NCI-H2029 (cell line): ENCODE measurements at regions not wholly inside any gene's neighbourhood (a gene's known extent, or its start where the extent isn't known, plus 50 kb on each side); places are given as distances from the start of the nearest gene placed in this dataset.

Experiments
- DNase-seq: peaks from one replicate; lab custom pipeline; 2025; lab: John Stamatoyannopoulos, UW

DNA sequence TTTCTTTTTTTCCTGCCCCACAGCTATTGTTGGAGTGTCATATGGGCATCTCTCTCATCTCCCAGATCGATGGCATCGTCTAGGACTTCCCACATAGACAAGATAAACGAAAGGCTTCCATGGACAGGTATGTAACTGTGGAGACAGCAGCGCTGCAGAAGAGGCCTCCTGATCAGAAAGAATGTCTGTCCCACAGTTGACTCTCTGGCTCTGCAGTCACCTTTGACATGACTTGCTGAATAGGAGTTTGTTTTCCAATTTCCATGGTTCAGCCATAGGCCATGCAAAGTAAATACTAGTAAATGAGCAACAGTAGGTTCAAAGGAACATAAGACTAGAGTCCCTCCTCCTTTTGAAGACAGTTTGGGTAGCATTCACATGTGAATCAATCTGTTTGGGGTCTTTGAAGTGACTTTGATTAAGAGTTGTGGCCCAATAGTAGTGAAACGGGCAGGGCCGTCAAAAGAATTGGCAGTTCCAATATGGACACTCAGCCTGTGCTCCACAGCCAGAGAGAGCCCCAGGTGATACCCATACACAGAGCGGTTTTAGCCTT is 134.7 kb upstream of the IFNGR1 start:
- no peak for DNase-seq

DNA sequence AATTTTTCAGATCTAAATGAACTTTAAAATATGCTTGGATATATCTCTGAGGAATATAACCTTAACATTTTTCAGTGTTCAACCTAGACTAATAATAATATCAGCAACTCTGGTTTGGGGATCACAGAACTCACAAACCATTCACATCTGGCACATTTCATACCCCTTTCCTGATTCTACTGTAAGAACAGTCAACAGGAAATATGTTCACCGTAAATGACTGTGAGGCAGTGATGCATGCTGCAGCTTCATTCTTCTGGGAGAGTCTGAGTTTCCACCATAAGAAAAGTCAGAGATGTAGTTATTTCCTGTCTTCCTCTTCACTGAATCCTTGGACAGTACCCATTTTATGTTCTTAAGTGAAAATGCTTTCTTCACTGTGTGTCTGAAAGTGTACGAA is 134.2 kb upstream of the IFNGR1 start:
- DNase-seq: no peak

DNA sequence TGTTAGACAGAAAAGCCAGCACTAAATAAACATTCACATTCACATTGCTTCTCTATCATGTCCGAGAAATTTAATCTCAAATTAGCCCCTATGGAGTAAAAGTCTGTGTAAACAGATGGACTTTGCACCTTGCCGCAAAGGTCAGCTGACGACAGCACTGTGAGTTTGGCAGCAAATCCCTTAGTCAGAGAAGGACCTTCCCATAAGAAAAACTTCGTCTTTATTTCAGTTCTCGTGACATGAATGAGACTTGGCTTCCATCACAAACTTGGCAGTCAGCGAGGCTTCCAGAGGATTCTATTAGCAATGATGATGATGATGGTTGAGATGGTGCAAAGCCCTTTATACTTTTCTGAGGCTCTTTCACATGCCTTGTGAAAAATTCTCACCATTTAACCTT is 133.7 kb upstream of the IFNGR1 start:
- no peak for DNase-seq

DNA sequence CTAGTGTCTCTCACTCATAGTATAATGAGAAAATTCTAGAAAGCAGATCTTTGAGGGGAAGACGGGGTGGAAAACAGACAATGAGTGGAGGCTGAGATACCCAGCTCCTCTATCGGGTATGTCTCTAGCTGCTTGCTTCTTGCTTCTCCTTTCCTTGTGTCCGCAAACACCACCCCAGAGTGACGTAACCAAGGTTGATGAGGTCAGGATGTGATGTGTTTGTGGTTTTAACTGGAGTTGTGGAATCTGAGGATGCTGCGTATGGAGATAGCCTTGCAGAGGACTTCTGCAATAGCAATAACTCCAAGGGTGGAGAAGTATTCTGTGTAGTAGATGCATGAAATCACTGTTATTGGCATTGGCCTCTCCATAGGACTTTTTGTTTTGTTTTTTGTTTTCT is 132.7 kb upstream of the IFNGR1 start:
- no peak for DNase-seq

DNA sequence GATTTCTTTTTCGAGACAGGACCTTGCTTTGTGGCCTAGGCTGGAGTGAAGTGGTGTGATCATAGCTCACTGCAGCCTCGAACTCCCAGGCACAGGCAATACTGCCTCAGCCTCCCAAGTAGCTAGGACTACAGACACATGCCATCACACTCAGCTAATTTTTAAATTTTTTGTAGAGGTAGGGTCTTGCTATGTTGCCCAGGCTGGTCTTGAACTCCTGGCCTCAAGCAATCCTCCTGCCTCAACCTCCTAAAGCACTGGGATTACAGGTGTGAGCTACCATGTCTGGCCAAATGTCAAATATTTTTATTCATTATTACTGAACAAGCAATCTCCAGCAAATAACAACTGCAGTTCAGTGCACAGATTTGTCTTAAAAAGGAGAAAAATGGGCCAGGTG is 131.7 kb upstream of the IFNGR1 start:
- DNase-seq: no peak

DNA sequence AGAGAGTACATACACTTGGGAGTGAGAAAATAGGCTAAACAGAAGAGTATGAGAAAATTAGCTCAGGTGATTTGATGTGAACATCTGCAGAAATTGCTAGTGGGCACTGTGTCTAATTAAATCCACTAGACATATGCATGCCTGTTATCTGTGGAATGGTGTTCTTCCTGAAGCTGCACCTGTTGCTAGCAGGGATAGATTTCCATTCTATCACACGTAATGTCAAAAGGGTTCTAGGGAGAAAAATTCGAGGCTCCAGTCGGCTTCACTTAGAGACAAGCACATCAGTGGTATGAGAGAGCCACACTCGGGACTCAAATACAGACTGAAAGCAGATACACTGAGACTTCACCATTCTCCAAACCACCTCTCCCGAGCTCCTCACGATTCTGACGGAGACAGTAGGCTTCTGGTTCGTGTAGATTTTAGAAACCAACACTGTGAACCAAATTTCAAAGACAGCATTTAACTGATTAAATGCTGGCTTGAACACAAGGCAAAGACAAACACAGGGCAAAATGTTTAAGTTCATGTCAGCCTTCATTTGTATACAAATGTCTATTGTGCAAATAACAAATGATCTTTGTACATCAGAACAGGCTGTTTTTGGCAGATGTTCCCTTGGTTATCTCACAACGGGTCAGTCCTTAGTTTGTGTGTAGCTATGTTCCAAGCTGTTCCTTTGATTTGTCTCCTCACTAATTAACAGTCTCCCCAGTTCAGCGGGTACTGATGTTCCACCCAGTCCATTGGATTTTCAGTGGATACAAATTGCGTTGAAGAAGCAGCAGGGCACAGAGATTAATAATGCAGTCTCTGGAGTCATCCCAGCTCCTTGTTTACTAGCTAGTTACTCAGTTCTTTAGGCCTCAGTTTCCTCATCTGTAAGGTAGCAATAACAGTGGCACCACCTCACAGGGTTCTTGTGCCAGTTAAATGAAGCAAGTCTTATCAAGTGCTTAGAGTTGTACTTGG is 131.0 kb upstream of the IFNGR1 start:
- no peak for DNase-seq

DNA sequence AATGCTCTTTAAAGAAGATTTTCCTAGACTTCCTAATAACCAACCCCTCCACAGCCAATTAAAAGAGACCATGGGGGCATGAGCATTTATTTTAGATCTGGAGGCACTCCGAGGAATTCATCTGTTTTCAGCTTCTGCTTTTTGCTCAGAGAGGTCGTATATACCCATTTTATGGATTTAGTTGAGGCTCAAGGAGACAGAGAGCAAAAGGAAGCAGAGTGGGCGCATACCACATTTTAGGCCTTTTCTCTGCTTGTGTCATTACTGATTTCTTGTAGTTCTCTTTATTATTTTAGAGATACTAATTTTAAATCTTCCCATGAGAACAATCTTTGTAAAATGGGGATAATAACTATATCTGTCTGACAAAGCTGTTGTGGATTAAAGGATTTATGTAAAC is 129.6 kb upstream of the IFNGR1 start:
- no peak for DNase-seq

DNA sequence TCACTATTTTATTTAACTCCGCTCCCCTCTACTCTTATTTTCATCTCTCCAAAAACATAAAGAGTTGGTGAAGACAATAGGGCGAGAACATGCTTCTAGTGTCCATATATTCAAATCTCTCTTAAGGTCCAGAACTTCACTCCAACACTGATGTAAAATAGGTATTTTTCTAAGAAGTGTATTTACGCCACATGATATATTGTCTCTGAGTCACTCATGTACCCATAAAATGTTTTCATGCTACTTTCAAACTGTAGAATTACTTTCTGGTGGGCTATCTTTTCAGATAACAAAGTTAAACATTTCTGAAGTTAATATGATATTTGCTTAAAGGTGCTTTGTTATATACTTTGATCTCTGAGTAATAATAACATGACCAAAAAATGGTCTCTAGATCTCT is 124.1 kb upstream of the IFNGR1 start:
- DNase-seq: no peak

DNA sequence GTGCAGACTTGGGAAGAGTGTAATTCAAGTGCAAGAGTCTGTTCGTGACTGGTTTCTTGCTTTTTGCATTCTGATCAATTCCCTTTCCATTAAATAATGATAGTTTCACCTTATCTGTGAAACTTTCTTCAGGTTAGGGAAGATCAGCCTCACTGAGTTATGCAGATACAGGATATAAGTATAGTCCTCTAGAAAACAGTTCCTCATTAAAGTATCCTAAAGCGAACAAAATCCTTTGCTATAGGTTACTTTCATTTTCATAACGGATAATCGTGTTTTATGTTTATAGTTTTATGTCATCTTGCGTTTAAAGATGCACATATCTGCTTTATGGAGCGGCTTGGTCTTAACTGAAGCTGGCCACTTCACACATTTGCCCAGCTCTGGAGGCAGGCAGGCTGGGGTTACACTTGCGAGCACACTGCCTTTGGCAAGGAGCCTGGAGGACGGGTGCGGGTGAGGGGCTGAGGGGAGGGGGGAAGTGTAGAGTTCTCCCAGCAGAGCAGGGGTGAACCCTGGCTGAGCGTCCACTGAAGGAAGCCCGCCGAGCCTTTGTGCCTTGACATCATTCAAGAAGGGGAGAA is 123.5 kb upstream of the IFNGR1 start:
- no peak for DNase-seq

DNA sequence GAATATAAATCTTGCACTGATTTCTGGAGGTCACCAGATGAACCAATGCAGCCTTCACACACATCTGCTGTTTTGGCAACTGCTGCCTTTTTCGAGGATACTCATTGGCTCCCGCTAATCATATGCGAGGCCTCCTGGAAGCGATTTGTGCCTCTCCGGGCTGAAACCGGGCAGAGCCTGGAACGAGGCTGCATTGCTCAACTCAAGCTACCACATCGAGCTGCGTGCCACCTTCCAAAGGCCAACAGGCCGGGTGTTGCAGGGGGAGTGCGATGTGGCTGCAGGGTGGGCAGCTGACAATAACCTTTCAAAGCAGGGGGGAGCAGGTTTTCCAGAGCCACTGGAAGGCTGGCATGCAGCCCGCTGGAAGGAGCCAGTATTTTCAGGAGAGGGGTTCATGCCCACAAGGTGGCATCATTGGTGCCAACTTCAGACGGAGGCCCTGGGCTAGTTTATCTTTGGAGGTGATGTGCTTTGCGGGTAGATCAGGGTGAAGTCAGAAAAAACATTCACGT is 122.6 kb upstream of the IFNGR1 start:
- DNase-seq: peak; percentile 5

DNA sequence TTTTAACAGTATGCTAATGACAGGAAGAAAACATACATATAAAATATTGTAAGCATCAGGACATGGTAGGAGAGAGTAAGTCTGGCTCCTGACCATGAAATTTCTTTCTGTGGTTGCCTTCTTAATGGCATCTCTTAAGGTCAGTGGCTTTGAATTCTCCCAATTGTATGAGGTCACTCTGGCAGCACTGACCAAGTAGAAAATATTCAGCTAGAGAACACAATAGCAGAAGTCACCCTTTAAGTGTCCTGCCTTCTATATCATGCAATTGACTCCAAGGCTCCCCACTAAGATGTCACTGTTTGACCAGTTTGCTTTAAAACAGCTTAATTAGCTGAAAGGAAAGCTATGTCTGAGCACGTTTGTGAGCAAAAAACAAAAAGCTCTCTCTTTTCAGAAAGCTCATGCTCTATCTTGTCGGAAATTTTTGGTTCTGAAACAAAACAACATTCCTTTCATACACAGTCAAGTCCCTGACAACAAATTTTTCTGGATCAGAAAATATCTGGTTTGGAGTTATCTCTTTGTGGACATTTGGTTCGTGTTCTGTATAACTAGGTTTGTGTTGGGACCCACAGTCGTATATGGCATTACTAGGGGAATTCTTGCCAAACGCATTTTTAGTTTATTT is 120.9 kb upstream of the IFNGR1 start:
- DNase-seq: no peak

DNA sequence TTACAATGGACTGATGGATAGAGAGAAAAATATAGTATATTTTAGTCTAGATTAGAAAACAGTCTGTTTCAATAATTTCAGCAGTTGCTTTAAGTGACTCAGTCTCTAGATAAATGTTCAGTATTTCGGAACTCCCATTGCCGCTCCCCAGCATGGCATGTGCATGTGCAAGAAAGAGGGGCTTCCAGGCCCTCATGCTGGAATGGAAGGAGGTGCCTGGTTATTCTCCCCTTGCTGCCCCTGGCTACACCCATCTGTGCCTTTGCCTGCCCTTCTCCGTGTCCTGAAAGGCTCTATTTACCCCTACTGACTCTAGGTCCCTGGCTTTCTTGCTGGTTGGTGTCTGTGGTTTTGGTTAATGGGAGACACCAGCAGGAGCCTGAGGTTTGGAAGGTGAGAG is 115.7 kb upstream of the IFNGR1 start:
- DNase-seq: no peak

DNA sequence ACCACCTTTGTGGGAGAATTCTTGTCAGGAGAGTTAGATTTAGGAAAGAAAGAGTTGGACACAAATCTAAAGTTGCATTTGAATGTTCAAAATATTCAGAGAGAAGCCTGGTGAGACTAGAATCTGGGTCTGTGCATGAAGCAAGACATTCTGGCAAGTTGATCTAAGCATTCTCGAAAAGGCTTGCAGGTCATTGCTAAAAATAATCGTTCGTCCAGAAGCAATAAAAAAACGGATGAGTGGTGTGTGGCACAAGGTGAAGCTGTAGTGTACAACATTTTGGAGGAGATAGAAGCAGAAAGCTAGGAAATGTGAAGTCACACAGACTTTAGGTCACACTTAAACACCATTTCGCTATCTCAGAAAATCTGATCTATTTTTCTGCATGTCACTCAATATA is 114.9 kb upstream of the IFNGR1 start:
- no peak for DNase-seq

DNA sequence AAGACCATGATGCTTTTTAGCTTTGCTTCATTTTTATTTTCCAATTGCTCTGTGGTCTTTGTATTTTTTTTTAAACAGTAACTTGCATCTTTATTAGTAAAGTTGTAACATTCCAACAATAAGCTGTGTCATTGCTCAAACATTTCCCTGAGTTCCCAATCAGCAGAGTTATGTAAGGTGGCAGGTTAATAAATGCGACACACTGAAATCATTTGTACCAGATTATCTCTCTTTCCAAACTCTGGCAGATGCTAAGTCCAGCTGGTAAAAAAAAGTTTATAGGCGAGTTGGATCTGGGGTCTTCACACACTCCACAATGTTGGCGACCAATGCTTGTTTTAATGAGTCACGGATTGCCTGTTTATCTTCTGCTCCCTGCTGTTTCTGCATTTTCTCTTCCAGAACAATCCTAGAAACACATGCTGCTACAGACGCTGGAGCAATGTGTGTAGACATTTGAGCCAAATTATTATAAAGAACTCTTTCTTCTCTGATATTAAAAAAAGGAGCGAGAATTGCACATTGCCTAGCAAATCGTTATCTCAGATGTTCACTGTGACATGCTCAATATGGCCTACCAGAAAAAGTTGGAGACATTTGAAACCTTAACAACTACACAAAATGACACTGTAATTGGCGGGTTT is 113.6 kb upstream of the IFNGR1 start:
- DNase-seq: no peak

DNA sequence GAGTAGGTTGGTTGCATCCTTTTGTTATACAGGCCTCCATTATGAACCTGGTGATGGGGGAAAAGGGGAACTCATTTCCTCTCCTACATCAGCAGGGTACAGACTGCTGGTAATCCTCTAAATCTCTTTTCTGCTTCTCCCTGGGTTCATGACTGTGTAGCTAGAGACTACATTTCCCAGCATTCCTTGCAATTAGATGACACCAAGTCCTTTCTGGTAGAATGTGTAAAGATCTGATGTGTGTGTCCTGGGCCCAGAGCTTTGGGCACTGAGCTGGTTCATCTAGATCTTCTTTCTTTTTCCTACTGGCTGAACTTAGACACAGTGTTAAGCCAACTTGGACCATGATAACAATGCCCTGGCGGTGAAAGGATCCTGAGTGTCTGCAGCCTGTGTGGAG is 104.7 kb upstream of the IFNGR1 start:
- DNase-seq: no peak

DNA sequence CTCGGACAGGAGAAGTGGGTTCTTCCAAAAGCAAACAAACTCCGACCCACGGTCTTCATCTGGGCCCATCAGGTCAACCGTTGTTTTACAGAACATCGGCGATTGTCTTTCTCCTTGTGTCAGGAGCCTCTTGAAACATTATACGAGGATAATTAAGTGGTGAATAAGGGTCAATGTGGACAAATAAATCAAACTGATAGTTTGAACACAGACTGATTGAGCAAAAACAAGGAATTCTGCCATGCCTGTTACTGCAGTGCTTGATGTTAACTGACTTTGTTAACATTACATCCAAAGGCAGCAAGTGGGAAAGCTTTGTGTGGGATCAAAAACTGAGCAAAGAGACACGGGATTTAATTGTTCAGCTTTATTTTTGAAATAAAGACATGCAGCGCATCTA is 101.1 kb upstream of the IFNGR1 start:
- no peak for DNase-seq

DNA sequence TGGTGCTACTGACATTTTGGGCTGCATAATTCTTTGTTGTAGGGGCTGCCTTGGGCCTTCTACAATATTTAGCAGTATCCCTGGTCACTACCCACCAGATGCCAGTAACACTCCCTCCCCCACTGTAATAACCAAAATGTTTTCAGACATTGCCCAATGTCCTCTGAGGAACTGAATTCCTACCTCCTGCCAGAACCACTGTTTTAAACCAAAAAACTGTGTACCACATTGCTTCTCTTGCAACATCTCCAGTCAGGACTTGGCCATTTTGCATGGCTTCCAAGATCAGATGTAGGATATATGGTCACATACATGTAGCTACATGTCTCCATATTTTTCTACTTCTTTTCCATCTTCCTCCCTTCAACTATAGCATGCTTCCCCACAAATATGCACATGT is 97.4 kb upstream of the IFNGR1 start:
- DNase-seq: no peak

DNA sequence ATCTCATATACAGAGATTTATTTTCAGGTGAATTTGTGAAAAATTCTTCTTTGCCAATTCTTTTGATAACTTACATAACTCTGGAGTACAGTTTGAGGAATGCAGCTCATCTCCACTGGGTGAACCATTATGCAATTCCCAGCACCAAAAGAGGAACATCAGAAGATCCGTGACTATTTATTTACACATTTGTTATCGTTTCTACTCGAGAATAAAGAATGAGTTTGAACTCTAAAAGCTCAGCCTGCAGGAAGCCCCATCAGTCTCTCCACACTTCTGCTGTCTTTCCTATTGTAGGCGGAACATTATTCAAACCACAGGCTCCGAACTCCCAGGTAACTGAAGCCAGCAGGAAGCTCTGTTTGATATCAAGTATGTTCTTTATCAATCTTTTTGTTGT is 95.9 kb upstream of the IFNGR1 start:
- no peak for DNase-seq

DNA sequence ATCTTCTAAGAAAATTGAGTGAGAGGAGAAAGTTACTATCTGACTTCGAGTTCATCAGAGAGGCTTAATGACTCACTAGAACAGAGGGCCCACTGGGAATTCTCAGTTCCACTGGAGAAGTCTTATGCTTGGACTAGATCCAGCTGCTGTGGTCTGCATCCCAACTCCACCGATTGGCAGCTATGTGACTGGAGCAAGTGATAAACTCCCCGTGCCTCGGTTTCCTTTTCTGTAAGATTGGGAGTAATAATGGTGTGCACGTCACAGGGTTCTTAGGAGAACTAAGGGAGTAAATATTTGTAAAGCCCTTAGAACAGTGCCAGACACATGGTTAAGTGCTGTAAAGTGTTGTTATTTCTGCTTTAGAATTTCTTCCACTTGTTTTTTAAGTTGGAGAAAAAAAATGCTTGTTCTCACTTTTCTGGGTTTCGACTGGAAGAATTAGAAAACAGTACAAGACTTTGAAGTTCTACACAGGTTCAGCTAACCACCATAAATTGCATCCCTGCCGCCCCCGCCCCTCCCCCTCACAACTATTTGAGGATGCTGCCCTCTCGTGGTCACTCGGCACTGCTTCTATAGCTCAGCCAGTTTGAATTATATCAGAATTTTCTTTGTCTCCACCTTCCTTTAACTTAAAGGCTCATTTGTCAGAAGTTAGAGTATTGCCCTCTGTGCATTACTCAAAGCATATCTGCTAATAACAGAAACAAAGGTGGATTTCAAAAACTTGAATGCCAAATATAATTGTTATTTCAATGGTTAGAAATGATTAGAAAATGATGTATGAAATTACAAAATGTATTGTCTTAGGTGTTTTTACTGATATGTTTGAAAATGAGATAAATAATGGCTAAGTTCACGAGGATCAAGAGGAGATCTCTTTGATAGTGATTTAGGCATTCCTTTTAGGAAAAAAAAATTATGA is 95.0 kb upstream of the IFNGR1 start:
- DNase-seq: peak; percentile 16

DNA sequence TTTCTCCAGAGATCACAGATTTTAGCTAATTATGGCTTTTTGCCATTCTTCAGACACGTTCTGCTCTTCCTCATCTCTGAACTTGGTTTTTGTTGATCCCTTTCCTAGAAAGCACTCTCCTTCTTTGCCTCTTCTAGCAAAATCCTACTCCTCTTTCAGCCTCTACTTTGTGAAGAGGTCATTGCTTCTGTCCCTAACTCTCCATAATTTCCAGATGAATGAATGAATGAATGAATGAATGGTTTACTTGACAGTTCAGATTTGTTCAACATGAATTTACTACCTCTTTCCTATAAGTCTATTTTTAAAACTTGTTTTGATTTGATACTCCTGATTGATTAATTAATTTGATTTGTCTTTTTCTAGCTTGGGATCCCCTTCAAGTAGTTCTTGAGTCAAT is 94.0 kb upstream of the IFNGR1 start:
- no peak for DNase-seq

DNA sequence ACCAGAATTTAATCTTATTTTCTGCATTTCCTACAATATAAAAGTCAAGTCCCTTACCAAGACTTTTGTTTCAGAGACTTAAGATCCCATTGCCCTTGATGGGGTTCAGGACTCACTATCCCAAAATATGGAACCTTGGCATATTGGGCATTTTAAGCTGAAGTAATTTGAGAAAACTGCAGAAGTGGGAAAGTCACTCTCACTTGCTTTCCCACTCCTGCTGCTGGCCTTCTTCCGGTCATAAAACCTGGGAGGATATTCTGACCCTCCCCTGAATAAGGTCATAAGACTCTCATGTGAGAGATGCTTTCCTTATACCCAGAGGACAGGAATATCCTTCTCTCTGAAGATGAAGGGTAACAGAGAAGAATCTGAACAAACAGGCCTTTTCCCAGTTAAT is 92.8 kb upstream of the IFNGR1 start:
- DNase-seq: no peak
